H1 (cell line): ENCODE measurements at regions not wholly inside any gene's neighbourhood (a gene's known extent, or its start where the extent isn't known, plus 50 kb on each side); places are given as distances from the start of the nearest gene placed in this dataset.

ENCODE experiments used
- BCL11A ChIP-seq, 2 experiments: IDR thresholded peaks; one replicate each; pipeline ENCODE4 v1.6.1; 2011; ENCODE audit warnings: low read depth in 2 of 2, low read length in 2 of 2, mild to moderate bottlenecking in 2 of 2
- CEBPB ChIP-seq: IDR thresholded peaks from 2 replicates; pipeline ENCODE4 v1.6.1; 2012; ENCODE audit warnings: low read depth, low read length
- CHD2 ChIP-seq: IDR thresholded peaks from 2 replicates; pipeline ENCODE4 v1.6.1; 2012; ENCODE audit warnings: low read length, improper control_type of control experiment
- CHD7 ChIP-seq: fragments of 300-600 bp; sonication (generic); IDR thresholded peaks from 2 replicates; pipeline ENCODE4 v1.7.1; 2012; ENCODE audit warnings: low read length, moderate library complexity, mild to moderate bottlenecking, inconsistent platforms; ENCODE audit not compliant: insufficient replicate concordance
- CTBP2 ChIP-seq: IDR thresholded peaks from 2 replicates; pipeline ENCODE4 v1.7.0; 2011; ENCODE audit warnings: borderline replicate concordance, mild to moderate bottlenecking, moderate library complexity, mixed read lengths, low read length; ENCODE audit not compliant: insufficient read depth, insufficient read length
- GTF2F1 ChIP-seq: IDR thresholded peaks from 2 replicates; pipeline ENCODE4 v1.6.1; 2012; ENCODE audit warnings: low read depth, low read length, improper control_type of control experiment, borderline replicate concordance
- JUN ChIP-seq: IDR thresholded peaks from 2 replicates; pipeline ENCODE4 v1.6.1; 2011; ENCODE audit warnings: low read depth, mild to moderate bottlenecking, improper control_type of control experiment, low read length
- SAP30 ChIP-seq: fragments of 300-600 bp; sonication (generic); IDR thresholded peaks from 2 replicates; pipeline ENCODE4 v1.7.1; 2012; ENCODE audit warnings: low read length, moderate library complexity, mild to moderate bottlenecking, inconsistent platforms; ENCODE audit not compliant: insufficient read depth, insufficient replicate concordance
- TAF1 ChIP-seq: IDR thresholded peaks from 2 replicates; pipeline ENCODE4 v1.6.1; 2011; ENCODE audit warnings: mild to moderate bottlenecking, low read depth, low read length
- YY1 ChIP-seq: IDR thresholded peaks from 2 replicates; pipeline ENCODE4 v1.6.1; 2011; ENCODE audit warnings: low read depth, mild to moderate bottlenecking, low read length
- TF ChIP-seq, protein P1 (sequence below): IDR thresholded peaks from 2 replicates; pipeline ENCODE4 v1.6.1; 2012; ENCODE audit warnings: inconsistent platforms

DNA sequence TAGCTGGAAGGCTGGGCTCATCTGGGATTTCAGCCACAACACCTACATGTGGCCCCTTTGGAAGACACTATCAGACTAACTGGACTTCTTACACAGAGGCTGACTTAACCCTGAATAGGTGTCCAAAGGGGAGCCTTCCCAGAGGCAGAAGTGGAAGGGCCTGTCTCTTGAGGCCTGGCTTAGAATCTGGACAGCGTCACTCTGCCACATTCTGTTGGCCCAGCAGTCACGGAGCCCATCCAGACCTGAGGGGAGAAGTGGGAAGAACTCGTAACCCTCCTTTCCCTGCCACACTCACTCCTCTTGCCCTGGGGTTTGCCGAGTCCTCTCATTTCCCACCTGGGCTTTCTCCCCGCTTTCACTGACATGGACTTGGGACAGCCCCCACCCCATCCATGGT lies 170.5 kb downstream of the C16orf95 start (continued):
- TF ChIP-seq CHD7 (no peak), BCL11A (IDR thresholded peaks at IDR 0.05; ENCODE audit: low read depth in 2 of 2, low read length in 2 of 2) (no peak), GTF2F1 (no peak), YY1 (no peak), SAP30 (no peak), CTBP2 (no peak), CHD2 (no peak), TAF1 (no peak), JUN (no peak), CEBPB (no peak)
- TF ChIP-seq, protein P1, sequence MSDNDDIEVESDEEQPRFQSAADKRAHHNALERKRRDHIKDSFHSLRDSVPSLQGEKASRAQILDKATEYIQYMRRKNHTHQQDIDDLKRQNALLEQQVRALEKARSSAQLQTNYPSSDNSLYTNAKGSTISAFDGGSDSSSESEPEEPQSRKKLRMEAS, result no peak
- TF ChIP-seq, all 59 proteins: peak for 0
